ENCODE measurements at regions not wholly inside any gene's neighbourhood (a gene's known extent, or its start where the extent isn't known, plus 50 kb on each side); places are given as distances from the start of the nearest gene placed in this dataset.
"Not testable (repeated sequence)": the region's sequence is repeated elsewhere in the genome, so short reads cannot be mapped to it uniquely, and the experiment has no call there.

DNA sequence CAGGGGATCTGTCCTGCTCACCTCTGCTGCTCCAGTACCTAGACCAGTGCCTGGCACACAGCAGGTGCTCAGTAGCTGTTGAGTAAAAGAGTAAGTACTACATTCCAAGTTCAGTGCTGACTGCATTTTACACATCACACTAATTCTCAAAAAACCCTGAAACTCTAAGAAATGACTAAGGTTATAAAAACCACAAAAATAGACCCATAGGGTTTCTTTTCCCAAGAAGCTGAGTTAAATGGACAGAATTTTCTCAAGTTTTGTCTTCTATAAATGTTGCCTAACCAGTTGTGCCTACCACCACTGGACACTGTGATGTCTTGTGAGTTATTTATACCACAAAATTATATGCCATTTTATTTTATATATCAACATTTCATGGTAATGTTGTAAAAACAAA lies 78.9 kb upstream of the RXFP1 start:
- TF ChIP-seq, protein P1, sequence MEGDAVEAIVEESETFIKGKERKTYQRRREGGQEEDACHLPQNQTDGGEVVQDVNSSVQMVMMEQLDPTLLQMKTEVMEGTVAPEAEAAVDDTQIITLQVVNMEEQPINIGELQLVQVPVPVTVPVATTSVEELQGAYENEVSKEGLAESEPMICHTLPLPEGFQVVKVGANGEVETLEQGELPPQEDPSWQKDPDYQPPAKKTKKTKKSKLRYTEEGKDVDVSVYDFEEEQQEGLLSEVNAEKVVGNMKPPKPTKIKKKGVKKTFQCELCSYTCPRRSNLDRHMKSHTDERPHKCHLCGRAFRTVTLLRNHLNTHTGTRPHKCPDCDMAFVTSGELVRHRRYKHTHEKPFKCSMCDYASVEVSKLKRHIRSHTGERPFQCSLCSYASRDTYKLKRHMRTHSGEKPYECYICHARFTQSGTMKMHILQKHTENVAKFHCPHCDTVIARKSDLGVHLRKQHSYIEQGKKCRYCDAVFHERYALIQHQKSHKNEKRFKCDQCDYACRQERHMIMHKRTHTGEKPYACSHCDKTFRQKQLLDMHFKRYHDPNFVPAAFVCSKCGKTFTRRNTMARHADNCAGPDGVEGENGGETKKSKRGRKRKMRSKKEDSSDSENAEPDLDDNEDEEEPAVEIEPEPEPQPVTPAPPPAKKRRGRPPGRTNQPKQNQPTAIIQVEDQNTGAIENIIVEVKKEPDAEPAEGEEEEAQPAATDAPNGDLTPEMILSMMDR (IDR thresholded peaks at IDR 0.05), result no peak
- H3K27ac ChIP-seq, result no peak overlapping the region
- H3K27me3 ChIP-seq, result no peaks in the 10 kb centered on the region
- no peaks in the 10 kb centered on the region for H3K36me3 ChIP-seq
- DNase-seq (ENCODE audit: low spot score), result no peak
- H3K4me3 ChIP-seq, result no peak overlapping the region
- no peaks in the 10 kb centered on the region for H3K4me1 ChIP-seq
- no peaks in the 10 kb centered on the region for H3K9me3 ChIP-seq

DNA sequence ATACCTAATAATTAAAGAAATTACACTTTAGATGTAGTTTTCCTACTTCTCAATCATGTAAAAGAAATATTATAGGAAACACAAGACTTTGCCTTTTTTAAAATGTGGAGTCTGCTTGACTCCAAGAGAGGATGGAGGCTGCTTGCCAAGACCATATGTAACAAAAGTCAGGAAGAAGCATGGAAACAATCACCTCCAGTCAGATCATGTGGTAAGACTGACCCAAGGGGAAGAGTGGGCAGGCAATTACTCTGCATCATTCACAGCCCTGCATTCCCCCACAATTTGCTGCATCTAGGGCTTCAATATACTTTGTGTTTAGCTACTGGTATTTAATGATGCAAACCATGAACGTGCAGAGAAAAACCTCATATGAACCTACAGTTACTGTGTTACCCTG lies 78.0 kb upstream of the RXFP1 start:
- DNase-seq (ENCODE audit: low spot score), result no peak
- Histone ChIP-seq H3K4me3 (no peak overlapping the region), H3K9me3 (no peaks in the 10 kb centered on the region), H3K27ac (no peak overlapping the region), H3K4me1 (no peaks in the 10 kb centered on the region), H3K36me3 (no peaks in the 10 kb centered on the region), H3K27me3 (no peaks in the 10 kb centered on the region)
- TF ChIP-seq, protein P1 (IDR thresholded peaks at IDR 0.05), result no peak

- H3K9me3 ChIP-seq, result no peaks in the 10 kb centered on the region
- no peak overlapping the region for H3K4me3 ChIP-seq
- H3K27ac ChIP-seq, result no peak overlapping the region
- no peaks in the 10 kb centered on the region for H3K36me3 ChIP-seq
- TF ChIP-seq, protein P1 (IDR thresholded peaks at IDR 0.05), result no peak
- no peaks in the 10 kb centered on the region for H3K27me3 ChIP-seq
- DNase-seq (ENCODE audit: low spot score), result no peak
- no peaks in the 10 kb centered on the region for H3K4me1 ChIP-seq
These were observed 77.1 kb upstream of the RXFP1 start for GRCh38 chr4:158444621-158445020.

- Histone ChIP-seq H3K9me3 (no peaks in the 10 kb centered on the region), H3K27ac (no peak overlapping the region), H3K4me1 (no peaks in the 10 kb centered on the region), H3K4me3 (no peak overlapping the region), H3K27me3 (no peaks in the 10 kb centered on the region), H3K36me3 (no peaks in the 10 kb centered on the region)
- TF ChIP-seq, protein P1 (IDR thresholded peaks at IDR 0.05), result no peak
- DNase-seq (ENCODE audit: low spot score), result no peak
These were observed 75.6 kb upstream of the RXFP1 start for GRCh38 chr4:158446106-158446505.

GRCh38 chr4:158450741-158451140 lies 70.9 kb upstream of the RXFP1 start:
- no peak overlapping the region for H3K4me3 ChIP-seq
- H3K9me3 ChIP-seq, result no peaks in the 10 kb centered on the region
- no peaks in the 10 kb centered on the region for H3K4me1 ChIP-seq
- no peaks in the 10 kb centered on the region for H3K36me3 ChIP-seq
- H3K27ac ChIP-seq, result no peak overlapping the region
- DNase-seq (ENCODE audit: low spot score), result no peak
- no peaks in the 10 kb centered on the region for H3K27me3 ChIP-seq
- TF ChIP-seq, protein P1 (IDR thresholded peaks at IDR 0.05), result no peak

- H3K4me1 ChIP-seq; H3K9me3 ChIP-seq; H3K36me3 ChIP-seq; H3K4me3 ChIP-seq; H3K27ac ChIP-seq; DNase-seq (ENCODE audit: low spot score); H3K27me3 ChIP-seq: not testable (repeated sequence)
These were observed 69.6 kb upstream of the RXFP1 start for GRCh38 chr4:158452116-158452515.
